SK-N-SH treated with all-trans-retinoic acid at 6 μM for 48 hours (cell line): ENCODE measurements at regions not wholly inside any gene's neighbourhood (a gene's known extent, or its start where the extent isn't known, plus 50 kb on each side); places are given as distances from the start of the nearest gene placed in this dataset.

Source experiments
- BACH2 ChIP-seq: fragments of 250-450 bp; sonication (Bioruptor Pico); IDR thresholded peaks from 2 replicates; pipeline ENCODE4 v1.9.0; 2021; ENCODE audit warnings: mild to moderate bottlenecking, borderline replicate concordance
- CSDC2 ChIP-seq: fragments of 250-450 bp; sonication (Bioruptor Pico); IDR thresholded peaks from 2 replicates; pipeline ENCODE4 v1.5.0; 2020; ENCODE audit warnings: mild to moderate bottlenecking, moderate library complexity
- PPARA ChIP-seq: fragments of 250-450 bp; sonication (Bioruptor Pico); IDR thresholded peaks from 2 replicates; pipeline ENCODE4 v1.5.0; 2020; ENCODE audit warnings: mild to moderate bottlenecking, borderline replicate concordance
- RARB ChIP-seq: fragments of 250-450 bp; sonication (Bioruptor Pico); IDR thresholded peaks from 2 replicates; pipeline ENCODE4 v1.8.0; 2021; ENCODE audit warnings: mild to moderate bottlenecking, moderate library complexity
- ZFP30 ChIP-seq: fragments of 450-650 bp; formaldehyde crosslinking; IDR thresholded peaks from 2 replicates; pipeline ENCODE4 v1.5.0; 2022; ENCODE audit warnings: mild to moderate bottlenecking, moderate library complexity
- ZNF70 ChIP-seq: fragments of 450-650 bp; formaldehyde crosslinking; IDR thresholded peaks from 2 replicates; pipeline ENCODE4 v1.5.0; 2020; ENCODE audit warnings: mild to moderate bottlenecking, moderate library complexity
- TF ChIP-seq, protein P1 (sequence below): fragments of 250-450 bp; sonication (Bioruptor Pico); IDR thresholded peaks from 2 replicates; pipeline ENCODE4 v1.5.1; 2021; ENCODE audit warnings: mild to moderate bottlenecking, moderate library complexity
- TF ChIP-seq, protein P2 (sequence below): fragments of 250-450 bp; sonication (Bioruptor Pico); IDR thresholded peaks from 2 replicates; pipeline ENCODE4 v1.8.0; 2020; ENCODE audit warnings: mild to moderate bottlenecking, moderate library complexity, borderline replicate concordance
- TF ChIP-seq, protein P3 (sequence below): fragments of 250-450 bp; sonication (Bioruptor Pico); IDR thresholded peaks from 2 replicates; pipeline ENCODE4 v1.8.0; 2021; ENCODE audit warnings: low read depth, mild to moderate bottlenecking, moderate library complexity, borderline replicate concordance
- TF ChIP-seq, protein P4 (sequence below): fragments of 250-450 bp; sonication (Bioruptor Pico); IDR thresholded peaks from 2 replicates; pipeline ENCODE4 v1.5.0; 2020; ENCODE audit warnings: mild to moderate bottlenecking, moderate library complexity

DNA sequence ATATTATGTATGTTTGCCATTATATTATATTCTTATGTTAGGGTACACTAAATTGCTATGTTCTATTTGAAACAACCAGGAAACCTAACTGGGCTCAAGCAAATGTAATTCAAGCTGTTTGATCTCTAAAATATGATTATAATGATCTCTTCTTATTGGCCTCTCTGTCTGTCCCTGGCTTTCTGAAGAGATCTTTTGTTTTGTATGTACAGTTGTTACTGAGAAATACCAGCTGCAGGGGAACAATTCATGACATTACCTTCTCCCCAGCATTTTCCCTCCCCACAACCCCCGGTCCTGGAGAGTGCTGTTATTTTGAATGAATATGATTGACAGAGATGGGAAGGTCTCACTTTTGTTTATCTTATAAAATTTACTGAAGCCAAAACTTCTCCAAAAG is 54.8 kb upstream of the CD28 start:
- TF ChIP-seq ZNF70 (CRISPR knock-in tag) (no peak), PPARA (CRISPR knock-in tag) (no peak), BACH2 (CRISPR knock-in tag) (no peak), RARB (CRISPR knock-in tag) (no peak), ZFP30 (CRISPR knock-in tag) (no peak), CSDC2 (CRISPR knock-in tag) (no peak)
- TF ChIP-seq, protein P1, sequence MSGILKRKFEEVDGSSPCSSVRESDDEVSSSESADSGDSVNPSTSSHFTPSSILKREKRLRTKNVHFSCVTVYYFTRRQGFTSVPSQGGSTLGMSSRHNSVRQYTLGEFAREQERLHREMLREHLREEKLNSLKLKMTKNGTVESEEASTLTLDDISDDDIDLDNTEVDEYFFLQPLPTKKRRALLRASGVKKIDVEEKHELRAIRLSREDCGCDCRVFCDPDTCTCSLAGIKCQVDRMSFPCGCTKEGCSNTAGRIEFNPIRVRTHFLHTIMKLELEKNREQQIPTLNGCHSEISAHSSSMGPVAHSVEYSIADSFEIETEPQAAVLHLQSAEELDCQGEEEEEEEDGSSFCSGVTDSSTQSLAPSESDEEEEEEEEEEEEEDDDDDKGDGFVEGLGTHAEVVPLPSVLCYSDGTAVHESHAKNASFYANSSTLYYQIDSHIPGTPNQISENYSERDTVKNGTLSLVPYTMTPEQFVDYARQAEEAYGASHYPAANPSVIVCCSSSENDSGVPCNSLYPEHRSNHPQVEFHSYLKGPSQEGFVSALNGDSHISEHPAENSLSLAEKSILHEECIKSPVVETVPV (CRISPR knock-in tag) = no peak
- TF ChIP-seq, protein P2, sequence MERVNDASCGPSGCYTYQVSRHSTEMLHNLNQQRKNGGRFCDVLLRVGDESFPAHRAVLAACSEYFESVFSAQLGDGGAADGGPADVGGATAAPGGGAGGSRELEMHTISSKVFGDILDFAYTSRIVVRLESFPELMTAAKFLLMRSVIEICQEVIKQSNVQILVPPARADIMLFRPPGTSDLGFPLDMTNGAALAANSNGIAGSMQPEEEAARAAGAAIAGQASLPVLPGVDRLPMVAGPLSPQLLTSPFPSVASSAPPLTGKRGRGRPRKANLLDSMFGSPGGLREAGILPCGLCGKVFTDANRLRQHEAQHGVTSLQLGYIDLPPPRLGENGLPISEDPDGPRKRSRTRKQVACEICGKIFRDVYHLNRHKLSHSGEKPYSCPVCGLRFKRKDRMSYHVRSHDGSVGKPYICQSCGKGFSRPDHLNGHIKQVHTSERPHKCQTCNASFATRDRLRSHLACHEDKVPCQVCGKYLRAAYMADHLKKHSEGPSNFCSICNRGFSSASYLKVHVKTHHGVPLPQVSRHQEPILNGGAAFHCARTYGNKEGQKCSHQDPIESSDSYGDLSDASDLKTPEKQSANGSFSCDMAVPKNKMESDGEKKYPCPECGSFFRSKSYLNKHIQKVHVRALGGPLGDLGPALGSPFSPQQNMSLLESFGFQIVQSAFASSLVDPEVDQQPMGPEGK (CRISPR knock-in tag) = no peak
- TF ChIP-seq, protein P3, sequence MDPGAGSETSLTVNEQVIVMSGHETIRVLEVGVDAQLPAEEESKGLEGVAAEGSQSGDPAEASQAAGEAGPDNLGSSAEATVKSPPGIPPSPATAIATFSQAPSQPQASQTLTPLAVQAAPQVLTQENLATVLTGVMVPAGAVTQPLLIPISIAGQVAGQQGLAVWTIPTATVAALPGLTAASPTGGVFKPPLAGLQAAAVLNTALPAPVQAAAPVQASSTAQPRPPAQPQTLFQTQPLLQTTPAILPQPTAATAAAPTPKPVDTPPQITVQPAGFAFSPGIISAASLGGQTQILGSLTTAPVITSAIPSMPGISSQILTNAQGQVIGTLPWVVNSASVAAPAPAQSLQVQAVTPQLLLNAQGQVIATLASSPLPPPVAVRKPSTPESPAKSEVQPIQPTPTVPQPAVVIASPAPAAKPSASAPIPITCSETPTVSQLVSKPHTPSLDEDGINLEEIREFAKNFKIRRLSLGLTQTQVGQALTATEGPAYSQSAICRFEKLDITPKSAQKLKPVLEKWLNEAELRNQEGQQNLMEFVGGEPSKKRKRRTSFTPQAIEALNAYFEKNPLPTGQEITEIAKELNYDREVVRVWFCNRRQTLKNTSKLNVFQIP (CRISPR knock-in tag) = no peak
- TF ChIP-seq, protein P4, sequence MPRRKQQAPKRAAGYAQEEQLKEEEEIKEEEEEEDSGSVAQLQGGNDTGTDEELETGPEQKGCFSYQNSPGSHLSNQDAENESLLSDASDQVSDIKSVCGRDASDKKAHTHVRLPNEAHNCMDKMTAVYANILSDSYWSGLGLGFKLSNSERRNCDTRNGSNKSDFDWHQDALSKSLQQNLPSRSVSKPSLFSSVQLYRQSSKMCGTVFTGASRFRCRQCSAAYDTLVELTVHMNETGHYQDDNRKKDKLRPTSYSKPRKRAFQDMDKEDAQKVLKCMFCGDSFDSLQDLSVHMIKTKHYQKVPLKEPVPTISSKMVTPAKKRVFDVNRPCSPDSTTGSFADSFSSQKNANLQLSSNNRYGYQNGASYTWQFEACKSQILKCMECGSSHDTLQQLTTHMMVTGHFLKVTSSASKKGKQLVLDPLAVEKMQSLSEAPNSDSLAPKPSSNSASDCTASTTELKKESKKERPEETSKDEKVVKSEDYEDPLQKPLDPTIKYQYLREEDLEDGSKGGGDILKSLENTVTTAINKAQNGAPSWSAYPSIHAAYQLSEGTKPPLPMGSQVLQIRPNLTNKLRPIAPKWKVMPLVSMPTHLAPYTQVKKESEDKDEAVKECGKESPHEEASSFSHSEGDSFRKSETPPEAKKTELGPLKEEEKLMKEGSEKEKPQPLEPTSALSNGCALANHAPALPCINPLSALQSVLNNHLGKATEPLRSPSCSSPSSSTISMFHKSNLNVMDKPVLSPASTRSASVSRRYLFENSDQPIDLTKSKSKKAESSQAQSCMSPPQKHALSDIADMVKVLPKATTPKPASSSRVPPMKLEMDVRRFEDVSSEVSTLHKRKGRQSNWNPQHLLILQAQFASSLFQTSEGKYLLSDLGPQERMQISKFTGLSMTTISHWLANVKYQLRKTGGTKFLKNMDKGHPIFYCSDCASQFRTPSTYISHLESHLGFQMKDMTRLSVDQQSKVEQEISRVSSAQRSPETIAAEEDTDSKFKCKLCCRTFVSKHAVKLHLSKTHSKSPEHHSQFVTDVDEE = no peak
